HG03103 (cell line): ENCODE measurements at regions not wholly inside any gene's neighbourhood (a gene's known extent, or its start where the extent isn't known, plus 50 kb on each side); places are given as distances from the start of the nearest gene placed in this dataset.

Experiments
- ATAC-seq: cut with Tn5 transposase; IDR thresholded peaks from one replicate; pipeline ENCODE4 v1.9.1; 2021; ENCODE audit warnings: low read depth; ENCODE audit not compliant: unreplicated experiment

DNA sequence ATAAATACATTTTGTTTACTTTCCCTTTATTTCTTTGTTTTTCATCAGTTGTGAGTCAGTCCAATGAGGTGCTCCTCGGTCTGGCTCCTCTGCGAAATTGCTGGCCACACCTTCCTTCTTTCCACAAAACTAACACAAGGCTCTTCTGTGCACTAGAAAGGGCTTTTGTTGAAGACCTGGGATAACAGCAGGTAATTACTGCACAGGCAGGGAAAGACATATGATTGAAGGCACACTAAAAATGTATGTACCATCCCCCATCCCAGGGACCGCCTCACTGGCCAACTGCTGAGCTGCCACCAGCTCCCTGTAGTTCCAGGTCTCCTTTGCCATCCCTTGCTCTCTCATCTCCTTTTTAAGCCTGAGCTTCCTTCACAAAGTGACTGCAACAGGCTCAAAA lies 180.5 kb downstream of the EFNB2 start:
- no peak for ATAC-seq

DNA sequence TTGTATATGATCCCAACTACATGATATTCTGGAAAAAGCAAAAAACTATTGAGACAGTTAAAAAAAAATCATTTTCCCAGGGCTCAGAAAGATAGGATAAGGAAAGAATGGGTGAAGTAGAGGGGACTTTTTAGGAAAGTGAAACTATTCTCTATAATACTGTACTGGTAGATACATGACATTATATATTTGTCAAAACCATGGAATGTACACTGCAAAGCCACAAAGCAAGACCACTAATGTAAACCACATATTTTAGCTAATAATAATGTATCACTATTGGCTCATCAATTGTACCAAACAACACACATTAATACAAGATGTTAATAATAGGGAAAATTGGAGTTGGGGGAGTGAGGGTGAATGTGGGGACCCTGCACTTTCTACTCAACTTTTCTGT lies 182.6 kb downstream of the EFNB2 start:
- ATAC-seq, result no peak

DNA sequence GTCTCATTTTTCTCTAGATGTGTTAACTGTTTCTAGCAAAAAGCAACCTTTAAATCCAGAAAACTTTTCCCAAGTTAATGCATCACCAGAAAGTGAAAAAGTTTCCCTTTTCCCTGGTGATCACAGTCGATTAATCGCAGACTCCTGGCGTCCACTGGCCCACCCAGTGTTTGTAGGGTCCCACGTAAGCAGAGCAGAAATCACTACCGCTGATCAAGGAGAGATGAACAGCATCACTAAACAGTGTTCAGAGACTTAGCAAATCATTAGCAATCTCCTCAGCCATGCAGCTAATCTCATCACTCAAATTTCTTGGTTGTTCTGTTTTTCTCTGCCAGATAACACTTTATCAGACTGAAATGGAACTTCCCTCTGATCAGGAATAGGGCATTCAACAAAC lies 184.2 kb downstream of the EFNB2 start:
- ATAC-seq, result no peak

DNA sequence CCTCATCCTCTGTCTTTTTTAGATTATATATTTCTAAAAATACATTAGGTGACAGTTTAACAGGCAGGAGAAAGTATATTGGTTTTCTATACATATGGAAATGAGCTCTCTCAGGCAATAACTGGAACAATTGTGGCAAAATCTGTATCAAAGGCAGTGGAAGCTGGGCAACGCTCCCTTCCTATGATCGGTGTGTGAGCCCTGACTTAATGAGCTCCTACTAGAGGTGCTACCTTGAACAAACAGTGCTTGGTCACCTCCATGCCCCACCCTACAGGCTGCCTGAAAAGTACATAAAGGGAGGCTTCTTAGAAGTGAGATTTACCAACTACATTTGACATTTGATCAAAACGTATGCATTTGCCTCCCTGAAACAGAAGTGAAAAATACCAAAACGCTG lies 185.3 kb downstream of the EFNB2 start:
- ATAC-seq, result no peak

DNA sequence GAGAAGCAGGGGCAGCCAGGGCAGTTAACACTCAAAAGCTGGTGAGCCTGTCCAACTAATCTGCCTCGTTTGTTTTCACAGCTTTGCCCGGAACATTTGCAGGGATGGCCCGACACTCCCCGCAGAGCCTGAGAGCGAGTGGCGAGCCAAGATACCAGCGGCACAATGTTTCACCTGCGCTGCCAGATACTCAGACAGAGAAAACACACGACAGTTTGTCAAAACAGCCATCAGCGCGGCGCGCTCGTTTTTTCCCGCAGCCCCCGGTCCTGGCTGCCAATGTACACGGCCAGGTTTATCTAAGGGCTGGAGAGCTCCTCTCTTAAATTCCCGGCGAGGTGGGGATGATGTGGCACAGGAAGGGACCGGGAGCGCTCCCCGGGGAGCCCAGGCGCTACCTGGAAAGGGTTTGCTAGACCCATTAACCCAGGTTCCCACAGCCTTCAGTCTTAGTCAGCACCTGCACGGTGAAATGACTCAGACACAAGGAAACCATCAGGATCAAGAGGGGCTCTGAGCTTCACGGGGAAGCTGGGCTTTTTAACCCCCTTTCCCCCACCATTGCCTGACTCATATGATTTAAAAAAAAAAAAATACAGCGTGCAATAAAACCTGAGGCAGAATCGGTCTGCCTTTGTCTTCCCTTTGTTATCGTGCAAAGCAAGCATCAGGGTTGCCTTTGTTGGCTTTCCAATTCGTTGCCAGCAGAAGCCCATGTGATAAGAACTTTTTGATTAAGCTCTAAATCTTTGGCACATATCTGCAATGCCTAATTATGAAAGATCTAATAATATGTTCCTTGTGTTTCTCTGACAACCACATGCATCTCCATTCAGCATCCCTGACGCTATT lies 186.2 kb downstream of the EFNB2 start:
- no peak for ATAC-seq

DNA sequence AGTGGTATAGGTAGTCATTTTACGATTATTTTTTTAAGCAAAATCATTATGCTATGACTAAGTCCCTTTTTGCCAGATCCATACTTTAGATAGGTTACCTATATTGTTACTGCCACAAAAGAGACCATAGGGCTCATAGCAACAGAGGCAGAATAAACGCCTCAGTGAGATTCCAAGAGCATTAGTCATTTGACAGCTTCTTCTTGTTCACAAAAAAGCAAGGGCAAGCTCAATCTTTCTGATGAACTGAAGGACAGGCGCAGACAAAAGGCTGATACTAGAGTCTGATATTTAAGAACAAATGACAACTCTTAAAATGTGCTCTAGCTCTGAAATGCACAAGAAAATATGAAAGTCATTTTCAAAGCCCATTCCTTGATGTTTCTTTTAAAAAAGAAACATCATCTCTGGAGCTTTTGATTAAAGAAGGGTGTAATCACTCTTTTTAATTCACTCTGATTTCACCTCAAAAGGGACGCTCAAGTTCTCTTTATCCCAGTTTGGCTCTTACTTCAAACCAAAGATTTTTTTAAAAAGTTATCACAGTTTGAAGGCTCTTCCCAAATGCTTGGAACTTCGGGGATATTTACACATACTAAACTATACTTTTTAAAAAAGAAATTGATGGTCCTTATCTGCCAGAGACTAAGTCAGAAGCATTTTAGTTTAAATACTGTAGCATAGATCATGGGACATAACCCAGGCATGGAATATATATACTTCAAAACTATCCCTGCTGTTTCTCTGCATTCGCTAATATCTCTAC lies 187.2 kb downstream of the EFNB2 start:
- ATAC-seq, result no peak

DNA sequence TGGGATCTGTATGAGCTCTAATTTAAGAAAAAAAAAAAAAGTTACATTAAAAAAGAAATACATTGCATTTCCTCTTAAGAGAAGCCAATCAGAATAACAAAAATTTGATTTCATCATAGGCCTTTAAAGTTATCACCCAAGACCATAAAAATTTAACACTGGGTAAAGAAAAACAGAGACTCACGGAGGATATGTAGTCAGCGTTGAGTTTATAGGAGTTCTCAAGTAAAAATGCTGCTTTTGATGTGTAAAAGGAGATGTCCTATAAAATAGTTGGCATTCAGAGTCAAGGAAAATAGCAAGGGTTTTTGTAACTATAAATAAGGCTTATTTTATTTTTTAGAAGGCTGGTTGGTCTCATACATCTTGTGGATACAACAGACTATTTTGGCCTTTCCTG lies 191.1 kb downstream of the EFNB2 start:
- ATAC-seq, result no peak

DNA sequence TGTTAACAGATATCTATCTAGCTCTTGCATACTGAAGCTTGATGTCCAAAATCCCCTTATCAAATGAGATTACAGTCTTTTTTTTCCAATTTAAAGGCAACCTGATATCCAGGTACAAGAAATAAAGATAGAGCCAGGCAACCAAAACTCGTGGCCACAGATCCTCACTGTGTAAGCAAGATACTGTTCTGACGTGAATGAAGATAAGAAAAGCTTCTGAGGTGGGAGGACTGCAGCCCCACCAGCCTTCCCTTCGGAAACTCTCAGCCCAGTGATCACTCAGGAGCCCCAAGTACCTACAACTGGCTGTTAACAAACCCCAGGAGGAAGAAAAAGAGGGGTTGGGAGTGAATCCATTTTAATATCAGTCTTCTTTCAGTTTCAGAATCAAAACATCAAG lies 191.6 kb downstream of the EFNB2 start:
- ATAC-seq, result no peak

DNA sequence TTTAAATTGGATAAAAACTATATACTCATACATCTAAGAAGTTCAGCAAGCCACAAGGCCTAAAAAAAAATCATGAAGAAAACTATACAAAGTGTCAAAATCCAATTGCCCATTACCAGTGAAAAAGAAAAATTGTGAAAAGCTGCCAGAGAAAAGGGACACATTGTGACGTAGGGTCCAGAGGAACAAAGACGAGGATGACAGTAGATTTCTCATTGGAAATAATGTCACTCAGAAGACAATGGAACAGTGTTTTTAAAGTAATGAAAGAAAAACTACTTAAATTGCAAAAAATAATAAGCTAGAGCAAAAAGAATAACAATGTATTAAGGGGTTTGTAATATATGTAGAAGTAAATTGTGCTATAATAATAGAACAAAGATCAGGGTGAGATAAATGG lies 195.2 kb downstream of the EFNB2 start:
- no peak for ATAC-seq

DNA sequence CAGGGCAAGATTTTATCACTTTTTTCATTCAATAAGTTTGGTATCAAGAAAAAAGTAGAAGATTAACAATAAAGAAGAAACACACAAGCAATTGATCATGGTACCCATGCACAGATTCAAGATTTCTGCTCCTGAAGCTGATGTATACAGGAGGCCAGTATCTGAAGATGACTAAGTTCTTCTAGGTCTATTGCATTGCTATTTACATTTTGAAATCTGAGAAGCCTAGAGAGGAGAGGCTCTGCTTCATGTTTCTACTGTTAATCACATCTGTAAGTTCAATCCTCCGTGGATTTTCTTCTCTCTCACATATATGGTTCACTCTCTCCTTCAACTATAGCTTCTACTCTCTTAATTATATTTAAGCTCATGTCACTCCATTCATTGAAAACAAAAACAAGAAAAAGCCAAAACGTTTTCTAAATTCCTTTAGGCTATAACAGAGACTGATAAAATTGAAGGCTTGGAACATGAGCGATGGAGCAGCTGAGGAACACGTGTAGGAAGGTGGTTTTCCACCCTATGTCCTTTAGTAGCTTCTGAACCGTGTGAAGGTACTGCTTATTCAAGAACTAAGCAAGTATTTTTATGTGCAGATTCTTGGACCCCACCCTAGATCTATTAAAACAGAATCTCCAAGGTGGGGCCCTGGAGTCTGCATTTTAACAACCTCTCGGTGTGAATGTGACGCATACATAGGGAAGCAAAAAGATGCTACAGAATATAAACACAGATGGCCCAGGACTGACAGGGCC lies 198.2 kb downstream of the EFNB2 start:
- ATAC-seq, result no peak

DNA sequence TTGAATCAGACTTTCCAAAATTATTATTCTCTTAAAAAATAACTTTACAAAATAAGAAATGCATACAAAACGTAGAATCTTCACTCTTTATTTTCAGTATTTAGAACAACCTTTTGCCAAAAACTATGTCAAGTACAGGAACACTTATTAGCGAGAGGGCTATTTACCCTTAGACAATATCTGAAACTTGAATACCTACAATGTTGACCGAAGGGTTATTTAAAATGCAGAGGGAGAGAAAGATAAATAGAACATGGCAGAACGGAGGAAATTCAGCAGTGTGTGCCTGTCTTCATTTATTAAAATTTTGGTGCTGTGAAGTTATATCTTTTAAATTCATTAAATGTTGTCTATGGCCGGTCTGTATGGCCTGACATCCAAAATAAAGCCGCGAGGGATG lies 198.8 kb downstream of the EFNB2 start:
- no peak for ATAC-seq

DNA sequence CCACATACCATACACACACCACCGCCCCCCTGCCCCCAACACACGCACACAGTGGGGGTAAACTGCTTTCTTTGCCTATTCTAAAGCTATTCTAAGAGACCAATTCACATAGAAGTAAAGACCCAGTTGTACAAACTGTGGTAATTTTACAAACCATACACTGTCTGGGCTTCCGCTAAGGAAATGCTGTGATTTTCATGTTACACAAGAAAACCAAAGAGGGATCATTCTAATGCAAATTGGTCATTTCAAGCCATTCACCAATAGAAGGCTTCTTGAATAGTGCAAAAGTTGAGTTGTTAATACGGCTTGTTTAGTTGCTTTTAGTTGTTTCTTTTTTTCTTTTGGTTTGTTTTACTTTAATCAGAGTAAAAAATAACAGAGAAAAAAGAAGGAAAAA lies 202.8 kb downstream of the EFNB2 start:
- no peak for ATAC-seq

DNA sequence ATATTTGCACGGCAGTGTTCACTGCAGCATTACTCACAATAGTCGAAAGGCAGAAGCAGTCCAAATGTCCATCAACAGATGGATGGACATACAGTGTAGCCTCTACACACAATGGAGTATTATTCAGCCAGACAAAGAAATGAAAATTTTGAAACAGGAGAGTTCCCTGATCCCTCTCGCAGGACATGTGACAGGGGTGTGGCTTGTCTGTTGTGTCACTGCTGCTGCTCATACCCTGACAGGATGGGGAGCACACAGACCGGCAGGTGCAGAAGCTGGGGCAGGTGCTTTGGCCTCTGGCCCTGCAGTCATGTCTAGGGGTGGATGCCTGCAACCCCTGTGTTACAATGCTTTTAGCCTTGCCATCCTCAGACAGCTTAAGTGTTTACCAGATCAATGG lies 204.3 kb downstream of the EFNB2 start:
- no peak for ATAC-seq

DNA sequence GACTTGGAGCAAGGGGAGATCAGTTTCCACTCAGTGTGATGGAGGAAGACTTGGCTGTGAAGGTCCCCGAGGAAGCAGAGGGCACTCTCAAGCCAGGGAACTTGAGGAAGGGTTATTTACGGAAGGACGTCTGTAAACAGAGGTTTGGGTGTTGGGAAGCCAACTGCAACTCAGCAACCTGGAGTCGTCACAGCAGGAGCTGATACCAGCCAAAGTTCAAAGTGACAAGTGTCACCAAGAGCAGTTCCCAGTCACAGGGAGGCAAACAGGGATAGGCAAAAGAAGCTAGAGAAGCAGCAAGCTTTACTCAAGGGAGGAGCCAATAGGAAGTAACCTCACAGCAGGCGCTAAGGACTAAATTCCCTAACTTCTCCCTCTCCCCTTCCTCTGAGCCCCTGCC lies 205.5 kb downstream of the EFNB2 start:
- ATAC-seq, result no peak

DNA sequence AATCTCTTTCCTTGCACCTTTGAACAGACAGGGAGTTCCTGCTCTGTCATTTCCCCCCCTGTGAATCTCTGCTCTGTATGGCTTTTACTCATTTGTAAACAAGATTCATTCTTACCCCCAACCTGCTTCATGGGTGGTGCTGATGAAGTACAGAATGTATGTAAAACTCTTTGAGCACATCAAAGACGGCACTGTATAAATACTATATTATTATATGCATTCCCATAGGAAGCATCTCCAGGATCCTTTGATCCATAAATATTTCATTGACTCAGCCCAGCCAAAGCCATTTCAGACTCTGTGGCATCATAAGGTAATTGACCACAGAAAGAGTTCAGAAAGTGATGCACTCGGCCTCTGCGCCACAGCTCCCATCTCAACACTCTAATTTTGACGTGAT lies 208.7 kb downstream of the EFNB2 start:
- no peak for ATAC-seq

DNA sequence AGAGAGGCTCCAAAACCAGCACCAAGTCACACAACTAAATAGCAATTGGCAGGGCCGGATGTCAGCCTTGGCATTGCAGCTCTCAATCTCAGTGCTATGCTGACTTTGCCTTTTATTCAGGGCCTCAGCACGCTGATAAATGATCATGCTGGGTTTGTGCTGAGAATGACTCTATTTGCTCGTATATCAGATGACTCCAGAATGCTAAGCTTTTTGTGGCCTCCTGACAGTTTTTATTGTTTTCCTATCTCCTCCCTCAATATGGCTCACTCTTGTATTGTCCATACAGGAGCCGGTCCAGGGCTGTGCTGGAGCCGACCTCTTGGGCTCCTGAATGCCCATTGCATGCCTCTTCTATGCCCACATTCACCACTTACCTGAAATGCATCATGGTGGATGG lies 211.0 kb downstream of the EFNB2 start:
- ATAC-seq, result no peak

DNA sequence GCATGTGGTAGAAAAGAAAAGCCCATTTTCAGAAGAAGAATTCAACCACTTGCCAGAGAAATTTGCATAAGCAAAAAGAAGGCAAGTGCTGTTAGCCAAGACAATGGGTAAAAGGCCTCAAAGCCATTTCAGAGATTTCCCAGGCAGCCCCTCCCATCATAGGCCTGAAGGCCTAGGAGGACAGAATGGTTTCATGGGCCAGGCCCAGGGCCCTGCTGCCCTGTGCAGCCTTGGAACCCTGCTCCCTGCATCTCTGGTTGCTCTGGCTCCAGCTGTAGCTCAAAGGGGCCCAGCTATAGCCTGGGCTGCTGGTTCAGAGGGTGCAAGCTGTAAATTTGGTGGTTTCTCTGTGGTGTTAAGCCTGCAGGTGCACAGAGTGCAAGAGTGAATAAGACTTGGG lies 212.8 kb downstream of the EFNB2 start:
- ATAC-seq, result no peak

DNA sequence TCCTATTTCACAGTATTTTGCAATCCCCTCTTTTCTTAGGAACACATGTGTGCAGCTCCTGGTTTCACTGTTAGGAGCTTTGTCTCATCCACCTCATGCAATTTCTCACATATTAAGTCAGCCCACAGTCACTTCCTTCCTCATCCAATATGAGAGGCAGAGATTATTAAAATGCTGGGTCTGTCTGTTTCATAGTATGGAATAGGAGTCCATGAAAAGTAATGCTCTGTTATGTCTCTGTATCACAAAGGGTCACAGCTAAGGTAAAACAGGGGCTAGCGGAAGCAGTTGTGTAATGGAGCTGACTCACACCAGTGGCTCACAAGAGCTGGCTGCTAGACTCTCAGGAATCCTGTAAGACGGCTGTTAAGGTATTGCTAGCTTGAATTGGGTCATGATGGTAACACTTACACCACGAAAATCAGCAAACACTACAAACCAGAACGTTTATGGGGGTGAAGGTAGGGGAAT lies 216.5 kb downstream of the EFNB2 start:
- ATAC-seq, result no peak

DNA sequence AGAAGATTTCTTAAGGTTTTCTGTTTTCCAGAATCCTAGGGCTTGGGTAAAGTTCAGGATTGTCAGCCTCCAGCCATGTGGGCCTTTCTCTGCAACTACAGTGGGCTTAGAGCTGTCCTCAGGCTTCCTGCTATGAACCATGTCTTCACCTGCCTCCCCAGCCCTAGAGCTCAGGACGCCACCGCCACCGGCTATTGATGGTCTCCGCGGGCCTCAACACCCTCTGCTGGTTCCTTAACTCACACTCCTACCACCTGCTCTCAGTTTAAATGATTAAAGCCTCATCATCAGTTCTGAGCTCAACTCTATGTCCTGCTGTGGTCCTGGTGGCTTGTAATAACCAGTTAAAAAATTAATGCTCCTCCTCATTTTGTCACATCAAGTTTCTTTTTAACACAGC lies 221.0 kb downstream of the EFNB2 start:
- no peak for ATAC-seq

DNA sequence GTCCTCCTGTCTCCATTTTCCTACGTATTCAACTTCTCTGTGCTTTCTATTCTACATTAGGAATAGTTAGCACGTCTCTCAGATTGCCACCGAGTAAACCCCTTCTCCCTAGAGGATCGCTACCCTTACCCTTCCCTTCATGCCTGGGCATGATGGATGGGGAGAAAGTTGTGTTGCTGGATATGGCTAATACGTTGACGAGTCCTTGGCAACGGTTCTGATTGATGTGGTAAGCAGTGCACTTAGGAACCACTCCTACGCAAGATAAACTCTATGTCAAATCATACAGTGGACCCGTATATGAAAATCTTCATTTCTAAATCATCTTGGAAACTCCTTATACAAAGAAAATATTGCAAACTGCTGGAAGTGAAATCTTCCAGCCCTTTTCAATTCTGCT lies 224.5 kb downstream of the EFNB2 start:
- no peak for ATAC-seq

DNA sequence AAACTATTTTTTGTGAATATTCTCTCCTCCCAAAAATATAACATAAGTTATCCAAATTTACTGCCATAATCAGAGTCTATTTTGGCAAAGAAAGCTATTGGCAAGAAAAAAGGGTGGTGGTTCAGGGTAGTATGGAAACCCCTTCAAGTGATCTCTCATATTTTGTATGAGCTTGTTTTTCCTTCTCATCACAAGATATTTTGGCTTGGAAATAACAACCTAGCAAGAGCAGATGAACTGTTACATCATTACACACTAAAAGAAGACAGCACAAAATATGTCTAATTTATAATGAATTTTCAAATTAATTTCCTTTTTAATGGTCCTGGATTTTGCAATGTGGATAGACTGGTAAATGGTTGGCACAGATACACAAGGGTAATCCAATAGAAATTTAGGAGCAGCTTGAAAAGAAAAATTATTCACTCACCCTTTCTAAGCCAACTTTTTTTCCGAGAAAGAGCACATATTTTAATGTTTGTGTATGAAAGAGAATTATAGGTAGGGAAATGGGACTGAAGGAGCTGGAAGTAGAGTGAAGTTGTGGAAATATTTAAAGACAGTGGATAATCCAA lies 225.1 kb downstream of the EFNB2 start:
- no peak for ATAC-seq
